ENCODE measurements at regions not wholly inside any gene's neighbourhood (a gene's known extent, or its start where the extent isn't known, plus 50 kb on each side); places are given as distances from the start of the nearest gene placed in this dataset.

GRCh38 chr7:101739775-101740398, 77.5 kb upstream of the CUX1 start:
- no peaks in the 10 kb centered on the region for H3K36me3 ChIP-seq (ENCODE audit: control insufficient read depth in 2 of 2, extremely low read depth in 1 of 2, insufficient read depth in 2 of 2, low read length in 2 of 2)
- POLR2A ChIA-PET, result no interaction called here
- no peaks in the 10 kb centered on the region for H3K9me1 ChIP-seq (replicated peaks; ENCODE audit: control insufficient read depth, extremely low read depth, insufficient read depth, low read length)
- H3K27ac ChIP-seq (ENCODE audit: insufficient read depth, low read depth, low read length), result no peak overlapping the region
- no peak overlapping the region for H3K4me3 ChIP-seq (replicated peaks in 1 of 3; ENCODE audit: insufficient read depth in 1 of 3, low read depth in 1 of 3, low read length in 3 of 3)
- CTCF ChIA-PET, result interaction anchor here (0.7 to 1.7 kb wide), 3 partner anchors 10 to 295 kb away, joined by 3 to 6 read pairs (median 3); no protein-coding TSS in a partner anchor
- H3K9ac ChIP-seq (replicated peaks; ENCODE audit: extremely low read depth, insufficient read depth, low read length), result no peak overlapping the region
- no TSS peak for BruUV-seq (replicated peaks)
- no peak overlapping the region for H3K4me2 ChIP-seq (ENCODE audit: insufficient read depth, low read length)
- no peaks in the 10 kb centered on the region for H4K20me1 ChIP-seq (replicated peaks; ENCODE audit: control insufficient read depth, extremely low read depth, insufficient read depth, low read length)
- dilution Hi-C loops (cut with MboI; ENCODE audit: extremely low pct_ligation_motif_present, low sequenced_read_pairs) (no loop called here), intact Hi-C loops (cut with micrococcal nuclease) (loop anchor here (5.0 to 10.0 kb wide), 2 partner anchors 48 to 565 kb away; no protein-coding TSS in a partner anchor)
- peaks cover 0 to 2% of the 10 kb centered on the region in 2 experiments for H3K27me3 ChIP-seq (ENCODE audit: control insufficient read depth in 2 of 2, insufficient read depth in 2 of 2, low read length in 2 of 2)
- H3K9me3 ChIP-seq (replicated peaks; ENCODE audit: control insufficient read depth, insufficient read depth, low read length), result no peaks in the 10 kb centered on the region
- TF ChIP-seq CTCF (IDR thresholded peaks at IDR 0.05; ENCODE audit: extremely low read depth in 1 of 2, insufficient read depth in 1 of 2, low read depth in 1 of 2, low read length in 2 of 2), result no peak
- TF ChIP-seq FOS (IDR thresholded peaks at IDR 0.05; ENCODE audit: borderline replicate concordance, insufficient read depth, low read length), result peak; percentile 12
- H3K4me1 ChIP-seq (ENCODE audit: control insufficient read depth, extremely low read depth, insufficient read depth, low read length), result no peaks in the 10 kb centered on the region
- no peaks in the 10 kb centered on the region for H3K79me2 ChIP-seq (ENCODE audit: control insufficient read depth, insufficient read depth, low read length)
- FAIRE-seq, result no peak
- H2AFZ ChIP-seq (ENCODE audit: low read depth, low read length), result no peak overlapping the region
- peak; percentile 21 for DNase-seq (ENCODE audit: low read depth, low spot score)

- ChIA-PET POLR2A (no interaction called here), CTCF (interaction anchor here (1.0 to 1.7 kb wide), 4 partner anchors 11 to 496 kb away, joined by 3 to 6 read pairs (median 3); no protein-coding TSS in a partner anchor)
- no TSS peak for BruUV-seq (replicated peaks)
- Histone ChIP-seq H3K4me2 (ENCODE audit: insufficient read depth, low read length) (no peak overlapping the region), H3K4me1 (ENCODE audit: control insufficient read depth, extremely low read depth, insufficient read depth, low read length) (no peaks in the 10 kb centered on the region), H3K9me1 (replicated peaks; ENCODE audit: control insufficient read depth, extremely low read depth, insufficient read depth, low read length) (no peaks in the 10 kb centered on the region), H3K27me3 (ENCODE audit: control insufficient read depth in 2 of 2, insufficient read depth in 2 of 2, low read length in 2 of 2) (peaks cover 0 to 2% of the 10 kb centered on the region in 2 experiments), H3K9ac (replicated peaks; ENCODE audit: extremely low read depth, insufficient read depth, low read length) (no peak overlapping the region), H3K9me3 (replicated peaks; ENCODE audit: control insufficient read depth, insufficient read depth, low read length) (no peaks in the 10 kb centered on the region), H3K36me3 (ENCODE audit: control insufficient read depth in 2 of 2, extremely low read depth in 1 of 2, insufficient read depth in 2 of 2, low read length in 2 of 2) (no peaks in the 10 kb centered on the region), H2AFZ (ENCODE audit: low read depth, low read length) (no peak overlapping the region), H4K20me1 (replicated peaks; ENCODE audit: control insufficient read depth, extremely low read depth, insufficient read depth, low read length) (no peaks in the 10 kb centered on the region), H3K27ac (ENCODE audit: insufficient read depth, low read depth, low read length) (no peak overlapping the region), H3K79me2 (ENCODE audit: control insufficient read depth, insufficient read depth, low read length) (no peaks in the 10 kb centered on the region), H3K4me3 (replicated peaks in 1 of 3; ENCODE audit: insufficient read depth in 1 of 3, low read depth in 1 of 3, low read length in 3 of 3) (no peak overlapping the region)
- dilution Hi-C loops (cut with MboI; ENCODE audit: extremely low pct_ligation_motif_present, low sequenced_read_pairs), result no loop called here
- FAIRE-seq (no peak), DNase-seq (ENCODE audit: low read depth, low spot score) (no peak)
- TF ChIP-seq MYC (IDR thresholded peaks at IDR 0.05; ENCODE audit: low read depth, low read length), result no peak
- TF ChIP-seq POLR2A (IDR thresholded peaks at IDR 0.05; ENCODE audit: low read depth, low read length), result no peak
- TF ChIP-seq, protein P1, sequence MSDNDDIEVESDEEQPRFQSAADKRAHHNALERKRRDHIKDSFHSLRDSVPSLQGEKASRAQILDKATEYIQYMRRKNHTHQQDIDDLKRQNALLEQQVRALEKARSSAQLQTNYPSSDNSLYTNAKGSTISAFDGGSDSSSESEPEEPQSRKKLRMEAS (IDR thresholded peaks at IDR 0.05; ENCODE audit: insufficient read depth, insufficient read length), result no peak
- no peak for TF ChIP-seq FOS (IDR thresholded peaks at IDR 0.05; ENCODE audit: borderline replicate concordance, insufficient read depth, low read length)
- TF ChIP-seq JUN (IDR thresholded peaks at IDR 0.05; ENCODE audit: borderline replicate concordance, insufficient read depth, insufficient read length, low read depth), result no peak
- TF ChIP-seq EZH2 (IDR thresholded peaks at IDR 0.05; ENCODE audit: borderline replicate concordance, low read depth, low read length, severe bottlenecking), result no peak
- TF ChIP-seq GATA2 (IDR thresholded peaks at IDR 0.05; ENCODE audit: insufficient read depth, insufficient read length, low read depth, low read length), result no peak
- TF ChIP-seq POLR2AphosphoS5 (IDR thresholded peaks at IDR 0.05; ENCODE audit: insufficient read depth, low read depth, low read length), result no peak
- TF ChIP-seq CTCF (IDR thresholded peaks at IDR 0.05; ENCODE audit: extremely low read depth in 1 of 2, insufficient read depth in 1 of 2, low read depth in 1 of 2, low read length in 2 of 2), result no peak
- intact Hi-C loops (cut with micrococcal nuclease), result loop anchor here (5.0 kb wide), 1 partner anchor 49 kb away; no protein-coding TSS in a partner anchor
Observed at GRCh38 chr7:101740981-101741725, 76.3 kb upstream of the CUX1 start.
